Activated CD8-positive, alpha-beta T cell treated with anti-CD3 and anti-CD28 coated beads, Interleukin-2, amount 10 ng/mL, durations not matched to agents 7 days and 5 days (primary cell): ENCODE measurements at regions not wholly inside any gene's neighbourhood (a gene's known extent, or its start where the extent isn't known, plus 50 kb on each side); places are given as distances from the start of the nearest gene placed in this dataset.

Experiments
- ATAC-seq: fragments of 150-1000 bp; cut with Tn5 transposase; one replicate; pipeline ENCODE4 v1.10.0; 2021; ENCODE audit warnings: moderate library complexity
- CTCF ChIA-PET: fragments of 350-600 bp; sonication (Branson Sonifier 250); formaldehyde crosslinking; loops from one replicate; lab custom pipeline; 2021; ENCODE audit warnings: antibody characterized with exemption; lab: Charles Lee
- POLR2A ChIA-PET: fragments of 350-600 bp; sonication (Branson Sonifier 250); formaldehyde crosslinking; loops from one replicate; lab custom pipeline; 2021; ENCODE audit warnings: antibody characterized with exemption; lab: Charles Lee
- DNase-seq: peaks from one replicate; pipeline ENCODE4 v3.0.0-alpha.2; 2020
- H3K27ac Mint-ChIP-seq: one replicate; pipeline ENCODE4 v1.8.0; 2021; ENCODE audit warnings: mild to moderate bottlenecking, mixed read lengths
- H3K27me3 Mint-ChIP-seq: one replicate; pipeline ENCODE4 v1.8.0; 2021; ENCODE audit warnings: low read depth, mixed read lengths
- H3K36me3 Mint-ChIP-seq: one replicate; pipeline ENCODE4 v1.8.0; 2021; ENCODE audit warnings: low read depth, mixed read lengths
- H3K4me1 Mint-ChIP-seq: one replicate; pipeline ENCODE4 v1.8.0; 2021; ENCODE audit warnings: low read depth, mixed read lengths
- H3K4me3 Mint-ChIP-seq: one replicate; pipeline ENCODE4 v1.8.0; 2021; ENCODE audit warnings: mild to moderate bottlenecking, mixed read lengths
- H3K9me3 Mint-ChIP-seq: one replicate; pipeline ENCODE4 v1.8.0; 2022; ENCODE audit warnings: mixed read lengths; ENCODE audit not compliant: insufficient read depth

- POLR2A ChIA-PET, result no interaction called here
- CTCF ChIA-PET, result no interaction called here
- Mint-ChIP-seq H3K36me3 (no peaks in the 10 kb centered on the region), H3K27me3 (no peaks in the 10 kb centered on the region), H3K9me3 (peaks cover 4% of the 10 kb centered on the region), H3K4me3 (no peak overlapping the region), H3K4me1 (no peaks in the 10 kb centered on the region), H3K27ac (no peak overlapping the region)
- DNase-seq (no peak), ATAC-seq (no peak)
Observed at GRCh38 chr3:1847571-1847970, 251.1 kb upstream of the CNTN4 start.

- CTCF ChIA-PET, result no interaction called here
Observed at GRCh38 chr3:1848935-1849334, 249.7 kb upstream of the CNTN4 start.

GRCh38 chr3:1852950-1853349 lies 245.7 kb upstream of the CNTN4 start:
- Mint-ChIP-seq H3K27me3 (no peaks in the 10 kb centered on the region), H3K4me1 (no peaks in the 10 kb centered on the region)
- CTCF ChIA-PET, result no interaction called here

More at GRCh38 chr3:1848935-1849334, 249.7 kb upstream of the CNTN4 start:
- H3K4me1 Mint-ChIP-seq, result no peaks in the 10 kb centered on the region
- POLR2A ChIA-PET, result no interaction called here
- H3K27me3 Mint-ChIP-seq, result no peaks in the 10 kb centered on the region
- H3K27ac Mint-ChIP-seq, result no peak overlapping the region
- DNase-seq, result no peak
- no peaks in the 10 kb centered on the region for H3K36me3 Mint-ChIP-seq
- no peak for ATAC-seq
- H3K9me3 Mint-ChIP-seq, result peaks cover 4% of the 10 kb centered on the region
- no peak overlapping the region for H3K4me3 Mint-ChIP-seq

DNA sequence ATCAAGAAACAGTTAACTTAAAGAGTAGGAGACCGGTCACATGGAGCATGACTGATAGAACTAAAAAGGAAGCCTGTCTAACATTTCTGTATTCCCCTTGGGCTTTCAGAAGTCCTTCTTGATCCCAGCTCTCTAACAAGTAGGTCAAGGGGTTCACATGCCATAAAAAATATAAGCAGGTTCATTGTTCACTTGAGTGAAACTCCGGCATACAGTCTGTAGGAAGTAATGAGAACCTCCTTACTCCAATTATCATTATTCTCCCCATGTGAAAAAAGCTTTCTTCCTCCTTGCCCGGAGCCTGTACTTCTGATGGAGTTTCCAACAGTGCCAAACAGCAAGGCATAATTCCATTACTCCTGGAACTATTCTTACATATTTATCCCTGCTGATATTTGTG lies 242.8 kb upstream of the CNTN4 start:
- CTCF ChIA-PET, result no interaction called here
- Mint-ChIP-seq H3K27ac (no peak overlapping the region), H3K4me3 (no peak overlapping the region), H3K4me1 (no peaks in the 10 kb centered on the region), H3K36me3 (no peaks in the 10 kb centered on the region), H3K9me3 (peaks cover 11% of the 10 kb centered on the region), H3K27me3 (no peaks in the 10 kb centered on the region)
- DNase-seq, result no peak
- POLR2A ChIA-PET, result no interaction called here
- ATAC-seq, result no peak

More at GRCh38 chr3:1852950-1853349, 245.7 kb upstream of the CNTN4 start:
- H3K36me3 Mint-ChIP-seq, result no peaks in the 10 kb centered on the region
- POLR2A ChIA-PET, result no interaction called here
- no peak for DNase-seq
- H3K9me3 Mint-ChIP-seq, result peaks cover 11% of the 10 kb centered on the region
- H3K27ac Mint-ChIP-seq, result no peak overlapping the region
- ATAC-seq, result no peak
- H3K4me3 Mint-ChIP-seq, result no peak overlapping the region

DNA sequence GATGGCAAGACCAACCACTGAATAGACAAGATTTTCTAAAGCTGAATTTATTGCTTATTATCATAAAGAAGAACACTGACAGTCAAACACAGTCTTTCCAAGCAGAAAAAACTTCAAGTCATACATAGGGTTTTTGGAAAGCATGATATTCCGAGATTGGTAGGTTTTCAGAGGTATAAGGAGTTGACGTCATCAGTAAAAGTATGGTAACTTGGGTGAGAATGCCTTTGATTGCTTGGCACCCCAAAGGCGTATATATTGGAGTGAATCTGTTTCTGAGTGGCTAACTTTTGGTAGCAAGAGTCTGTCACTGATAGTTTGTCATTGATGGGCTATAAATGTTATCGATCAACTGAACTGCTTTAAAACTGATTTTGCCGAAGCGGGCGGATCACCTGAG lies 227.9 kb upstream of the CNTN4 start:
- DNase-seq, result no peak
- Mint-ChIP-seq H3K9me3 (peaks cover 10% of the 10 kb centered on the region), H3K4me3 (no peak overlapping the region), H3K27me3 (no peaks in the 10 kb centered on the region), H3K4me1 (no peaks in the 10 kb centered on the region), H3K27ac (no peak overlapping the region), H3K36me3 (no peaks in the 10 kb centered on the region)
- no peak for ATAC-seq
- ChIA-PET POLR2A (no interaction called here), CTCF (no interaction called here)

DNA sequence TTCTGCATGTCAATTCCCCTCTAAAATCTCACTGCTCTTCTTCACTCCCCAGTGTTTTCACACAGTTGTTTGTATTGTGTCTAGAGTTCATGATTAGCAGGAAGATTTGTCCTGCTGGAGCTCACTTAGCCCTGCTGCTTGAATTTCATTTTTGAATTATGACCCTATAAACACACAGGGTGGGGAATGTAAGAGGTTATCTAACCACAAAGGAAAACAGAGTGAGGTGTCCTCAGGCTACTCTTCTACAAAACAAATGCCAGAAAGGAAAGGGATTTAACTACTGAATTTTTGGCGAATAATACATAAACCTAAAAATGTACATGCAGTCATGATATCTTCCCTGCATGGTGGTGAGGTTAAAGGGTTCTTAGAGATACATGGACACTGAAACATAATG lies 215.1 kb upstream of the CNTN4 start:
- no peaks in the 10 kb centered on the region for H3K36me3 Mint-ChIP-seq
- H3K4me1 Mint-ChIP-seq, result no peaks in the 10 kb centered on the region
- DNase-seq (no peak), ATAC-seq (no peak)
- H3K4me3 Mint-ChIP-seq, result no peak overlapping the region
- peaks cover 13% of the 10 kb centered on the region for H3K9me3 Mint-ChIP-seq
- no peaks in the 10 kb centered on the region for H3K27me3 Mint-ChIP-seq
- CTCF ChIA-PET, result no interaction called here
- no peak overlapping the region for H3K27ac Mint-ChIP-seq
- POLR2A ChIA-PET, result no interaction called here

DNA sequence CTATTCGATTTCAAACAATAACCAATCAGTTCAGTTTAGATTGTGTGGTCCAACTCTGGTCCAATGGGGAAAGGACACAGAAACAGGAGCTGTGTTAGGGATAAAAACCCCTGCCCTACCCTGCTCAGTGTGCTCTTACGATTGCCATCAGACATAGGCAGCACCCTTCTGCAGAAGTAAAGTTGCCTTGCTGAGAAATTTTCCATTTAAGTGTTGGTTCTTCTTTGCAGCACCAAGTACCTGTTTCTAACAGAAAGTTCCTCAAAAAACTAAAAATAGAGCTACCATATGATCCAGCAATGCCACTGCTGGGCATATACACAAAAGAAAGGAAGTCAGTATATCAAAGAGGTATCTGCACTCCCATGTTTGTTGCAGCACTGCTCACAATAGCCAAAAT lies 206.2 kb upstream of the CNTN4 start:
- H3K4me1 Mint-ChIP-seq, result no peaks in the 10 kb centered on the region
- ATAC-seq, result no peak

GRCh38 chr3:1902416-1902815 lies 196.2 kb upstream of the CNTN4 start:
- Mint-ChIP-seq H3K36me3 (no peaks in the 10 kb centered on the region), H3K4me3 (no peak overlapping the region), H3K9me3 (peaks cover 2% of the 10 kb centered on the region), H3K27me3 (no peaks in the 10 kb centered on the region), H3K4me1 (no peaks in the 10 kb centered on the region), H3K27ac (no peak overlapping the region)
- CTCF ChIA-PET, result no interaction called here
- DNase-seq (no peak), ATAC-seq (no peak)
- POLR2A ChIA-PET, result no interaction called here

More for the DNA sequence above, 206.2 kb upstream of the CNTN4 start:
- CTCF ChIA-PET, result no interaction called here
- peaks cover 26% of the 10 kb centered on the region for H3K9me3 Mint-ChIP-seq
- no peak for DNase-seq
- H3K27me3 Mint-ChIP-seq, result no peaks in the 10 kb centered on the region
- POLR2A ChIA-PET, result no interaction called here
- H3K27ac Mint-ChIP-seq, result no peak overlapping the region
- H3K4me3 Mint-ChIP-seq, result no peak overlapping the region
- H3K36me3 Mint-ChIP-seq, result no peaks in the 10 kb centered on the region

DNA sequence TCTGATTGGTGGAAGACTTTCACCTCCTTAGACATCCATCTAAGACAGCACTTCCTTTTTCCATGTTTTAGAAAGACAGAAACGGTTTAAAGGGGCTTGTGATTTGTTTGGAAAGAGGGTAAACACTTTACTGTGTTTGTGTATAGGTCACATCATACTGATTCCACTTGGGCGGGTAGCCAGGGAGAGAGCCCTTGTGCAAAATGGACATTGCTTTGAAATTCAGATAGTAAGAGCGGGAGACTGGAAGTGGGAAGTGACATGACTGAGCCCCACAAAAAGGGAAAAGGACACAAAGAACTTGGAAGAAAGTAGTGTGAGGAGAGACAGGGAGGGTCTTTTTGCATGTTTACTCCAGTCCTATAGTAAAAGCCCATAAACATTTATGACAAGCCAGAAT lies 195.6 kb upstream of the CNTN4 start:
- ChIA-PET POLR2A (no interaction called here), CTCF (no interaction called here)
- no peaks in the 10 kb centered on the region for H3K4me1 Mint-ChIP-seq
- H3K27ac Mint-ChIP-seq, result no peak overlapping the region
- H3K27me3 Mint-ChIP-seq, result no peaks in the 10 kb centered on the region
- H3K9me3 Mint-ChIP-seq, result no peaks in the 10 kb centered on the region
- ATAC-seq (no peak), DNase-seq (no peak)
- no peak overlapping the region for H3K4me3 Mint-ChIP-seq
- no peaks in the 10 kb centered on the region for H3K36me3 Mint-ChIP-seq

GRCh38 chr3:1907911-1908310 lies 190.8 kb upstream of the CNTN4 start:
- DNase-seq (no peak), ATAC-seq (no peak)
- Mint-ChIP-seq H3K4me3 (no peak overlapping the region), H3K9me3 (no peaks in the 10 kb centered on the region), H3K36me3 (no peaks in the 10 kb centered on the region), H3K27ac (no peak overlapping the region), H3K27me3 (no peaks in the 10 kb centered on the region), H3K4me1 (no peaks in the 10 kb centered on the region)
- ChIA-PET POLR2A (no interaction called here), CTCF (no interaction called here)

DNA sequence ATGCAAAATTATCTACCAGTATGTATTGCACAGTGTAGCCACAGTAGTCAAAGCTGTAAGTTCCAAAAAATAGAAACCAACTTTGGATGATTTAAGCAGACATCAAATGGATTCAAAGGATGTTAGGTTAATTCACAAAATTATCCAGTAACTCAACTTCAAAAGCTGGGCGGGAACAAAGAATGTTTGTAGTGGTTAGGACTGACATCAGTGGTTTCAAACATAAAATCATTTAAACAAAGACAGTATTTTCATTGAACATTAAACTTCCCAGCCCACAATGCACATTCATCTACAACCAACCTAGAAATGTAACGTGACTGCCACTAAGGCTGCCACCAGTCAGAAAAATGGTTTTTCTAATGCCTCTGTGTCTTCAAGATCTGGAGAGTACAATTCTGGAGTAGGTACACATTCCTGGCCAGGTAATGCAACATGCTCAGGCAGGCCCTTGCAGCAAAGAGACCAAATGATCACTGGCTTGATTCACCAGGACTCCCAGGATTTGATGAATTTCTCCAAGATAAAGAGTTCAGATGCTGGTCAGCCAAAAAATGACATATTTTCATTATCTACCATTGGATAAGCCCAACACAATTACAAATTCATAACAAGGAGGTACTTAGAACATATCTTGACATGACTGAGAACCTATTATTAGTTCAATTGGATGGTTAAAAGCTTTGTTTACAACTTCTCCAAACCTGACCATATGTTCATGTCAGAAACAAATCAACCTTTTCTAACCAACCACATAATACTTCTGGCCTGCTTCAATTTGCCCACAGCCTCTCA lies 189.8 kb upstream of the CNTN4 start:
- DNase-seq (no peak), ATAC-seq (no peak)
- no peaks in the 10 kb centered on the region for H3K27me3 Mint-ChIP-seq
- H3K36me3 Mint-ChIP-seq, result no peaks in the 10 kb centered on the region
- ChIA-PET POLR2A (no interaction called here), CTCF (no interaction called here)
- H3K4me1 Mint-ChIP-seq, result no peaks in the 10 kb centered on the region
- H3K27ac Mint-ChIP-seq, result no peak overlapping the region
- no peak overlapping the region for H3K4me3 Mint-ChIP-seq
- no peaks in the 10 kb centered on the region for H3K9me3 Mint-ChIP-seq

DNA sequence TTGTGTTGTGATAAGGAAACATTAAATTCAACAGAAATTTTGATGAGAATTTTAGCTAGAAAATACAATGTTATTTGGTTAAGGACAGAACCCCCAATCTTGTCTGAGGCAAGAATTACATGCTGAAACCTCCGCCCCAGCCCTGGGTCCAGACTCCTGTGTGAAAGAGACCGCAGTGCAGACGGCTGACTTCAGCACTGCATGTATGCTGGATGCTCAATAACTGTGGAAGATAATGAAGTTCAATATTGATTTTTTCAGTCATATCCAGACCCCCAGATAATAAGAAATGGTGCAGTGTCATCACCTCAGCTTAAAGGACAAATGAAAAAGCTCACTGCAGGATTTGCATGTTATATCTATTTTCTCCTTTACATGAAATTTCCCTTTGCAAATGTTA lies 188.3 kb upstream of the CNTN4 start:
- ChIA-PET CTCF (no interaction called here), POLR2A (no interaction called here)
- no peak overlapping the region for H3K27ac Mint-ChIP-seq
- H3K36me3 Mint-ChIP-seq, result no peaks in the 10 kb centered on the region
- peaks cover 7% of the 10 kb centered on the region for H3K9me3 Mint-ChIP-seq
- no peaks in the 10 kb centered on the region for H3K27me3 Mint-ChIP-seq
- H3K4me3 Mint-ChIP-seq, result no peak overlapping the region
- no peak for DNase-seq
- H3K4me1 Mint-ChIP-seq, result no peaks in the 10 kb centered on the region
- no peak for ATAC-seq
